Duodenal mucosa (tissue), 2 donors: ENCODE measurements at regions not wholly inside any gene's neighbourhood (a gene's known extent, or its start where the extent isn't known, plus 50 kb on each side); places are given as distances from the start of the nearest gene placed in this dataset.

Source experiments
- H3K27ac ChIP-seq: one replicate; pipeline ENCODE4 v1.7.0; 2013; ENCODE audit warnings: low read depth, low read length
- H3K27me3 ChIP-seq, 2 donors: one replicate each; pipeline ENCODE4 v1.7.0; 2013; ENCODE audit warnings: low read length in 2 of 2, control low read depth in 1 of 2; ENCODE audit not compliant: insufficient read depth in 2 of 2, control insufficient read depth in 1 of 2
- H3K36me3 ChIP-seq, 2 donors: one replicate each; pipeline ENCODE4 v1.7.0; 2013; ENCODE audit warnings: low read length in 2 of 2, control low read depth in 1 of 2; ENCODE audit not compliant: insufficient read depth in 2 of 2, control insufficient read depth in 1 of 2
- H3K4me1 ChIP-seq, 2 donors: one replicate each; pipeline ENCODE4 v1.7.0; 2013; ENCODE audit warnings: low read length in 2 of 2, control low read depth in 1 of 2; ENCODE audit not compliant: insufficient read depth in 2 of 2, control insufficient read depth in 1 of 2
- H3K4me3 ChIP-seq, 2 donors: one replicate each; pipeline ENCODE4 v1.7.0; 2013; ENCODE audit warnings: low read length in 2 of 2, low read depth in 1 of 2
- H3K9ac ChIP-seq, 2 donors: one replicate each; pipeline ENCODE4 v1.7.0; 2013; ENCODE audit warnings: low read length in 2 of 2, low read depth in 1 of 2
- H3K9me3 ChIP-seq, 2 donors: one replicate each; pipeline ENCODE4 v1.7.0; 2013; ENCODE audit warnings: low read length in 2 of 2, control low read depth in 1 of 2; ENCODE audit not compliant: control insufficient read depth in 1 of 2

DNA sequence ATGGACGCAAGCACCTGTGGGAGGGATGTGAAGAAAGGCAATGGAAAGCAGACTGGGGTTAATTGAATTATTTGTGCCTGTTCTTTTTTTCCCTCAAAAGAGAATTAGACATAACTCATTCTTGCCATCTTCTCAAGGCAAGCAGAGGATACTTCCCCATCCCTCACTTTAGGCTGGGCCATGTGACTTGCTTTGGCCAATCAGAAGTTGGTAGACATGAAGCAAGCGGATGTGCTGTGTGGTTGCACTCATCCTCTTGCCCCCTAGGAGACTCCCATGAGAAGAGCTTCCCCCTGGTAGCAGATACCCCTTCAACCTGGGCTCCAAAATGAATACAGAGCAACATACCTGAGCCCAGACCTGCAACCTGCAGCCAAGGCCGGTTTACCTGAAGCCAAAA lies 124.4 kb upstream of the ZC3H12C start:
- Histone ChIP-seq H3K4me1 (peaks cover 5 to 6% of the 10 kb centered on the region in 2 donors), H3K27me3 (no peaks in the 10 kb centered on the region), H3K36me3 (no peaks in the 10 kb centered on the region), H3K4me3 (no peak overlapping the region), H3K27ac (no peak overlapping the region), H3K9ac (no peak overlapping the region), H3K9me3 (no peaks in the 10 kb centered on the region)

GRCh38 chr11:109970516-109971183 lies 122.5 kb upstream of the ZC3H12C start:
- Histone ChIP-seq H3K9ac (no peak overlapping the region), H3K27me3 (no peaks in the 10 kb centered on the region), H3K4me1 (peaks cover 5 to 6% of the 10 kb centered on the region in 2 donors), H3K9me3 (no peaks in the 10 kb centered on the region), H3K27ac (no peak overlapping the region), H3K4me3 (no peak overlapping the region), H3K36me3 (no peaks in the 10 kb centered on the region)

DNA sequence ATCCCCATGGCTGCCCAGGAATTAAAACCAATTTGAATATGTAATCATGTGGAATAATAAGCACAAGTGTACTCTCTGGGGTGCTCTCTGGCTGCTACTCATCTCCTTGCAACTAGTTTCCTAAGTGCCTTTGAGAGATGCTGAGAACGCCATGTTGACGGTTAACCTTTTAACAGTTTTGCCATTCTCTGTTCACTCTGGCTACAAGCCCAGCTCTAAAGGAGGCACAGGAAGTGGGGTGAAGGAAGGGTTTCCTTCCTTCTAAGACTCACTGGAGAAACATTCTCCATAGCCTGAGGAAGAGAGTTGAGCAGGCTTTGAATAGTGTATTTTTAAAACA lies 122.0 kb upstream of the ZC3H12C start:
- no peak overlapping the region for H3K9ac ChIP-seq
- no peaks in the 10 kb centered on the region for H3K36me3 ChIP-seq
- H3K4me1 ChIP-seq = peaks cover 5 to 6% of the 10 kb centered on the region in 2 donors
- H3K9me3 ChIP-seq = no peaks in the 10 kb centered on the region
- no peak overlapping the region for H3K27ac ChIP-seq
- no peaks in the 10 kb centered on the region for H3K27me3 ChIP-seq
- no peak overlapping the region for H3K4me3 ChIP-seq

DNA sequence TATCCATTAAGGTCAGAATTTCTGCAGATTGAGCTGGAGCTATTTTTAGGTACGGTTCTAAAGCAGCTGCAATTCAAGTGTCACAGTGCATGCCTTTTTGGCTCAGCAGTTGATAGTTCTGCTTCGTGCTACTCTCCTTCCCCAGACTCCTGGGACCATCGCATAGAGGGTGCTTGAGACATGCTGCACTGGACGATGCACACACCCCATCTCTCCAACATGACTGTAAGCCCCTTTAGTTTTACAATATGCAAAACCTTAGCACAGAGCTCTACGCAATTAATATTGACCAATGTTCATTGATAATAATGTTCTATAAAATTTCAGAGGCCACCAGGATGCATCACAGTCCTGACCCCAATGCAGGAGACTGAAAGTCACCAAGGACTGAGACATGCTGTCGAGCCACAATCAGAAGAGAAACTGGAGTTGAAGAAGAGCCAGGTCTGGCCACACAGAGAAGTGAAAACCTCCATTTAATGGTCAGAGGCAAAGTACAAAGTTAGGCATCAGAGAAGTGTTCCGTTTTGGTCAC lies 120.9 kb upstream of the ZC3H12C start:
- Histone ChIP-seq H3K9ac (no peak overlapping the region), H3K4me3 (no peak overlapping the region), H3K27ac (no peak overlapping the region)

DNA sequence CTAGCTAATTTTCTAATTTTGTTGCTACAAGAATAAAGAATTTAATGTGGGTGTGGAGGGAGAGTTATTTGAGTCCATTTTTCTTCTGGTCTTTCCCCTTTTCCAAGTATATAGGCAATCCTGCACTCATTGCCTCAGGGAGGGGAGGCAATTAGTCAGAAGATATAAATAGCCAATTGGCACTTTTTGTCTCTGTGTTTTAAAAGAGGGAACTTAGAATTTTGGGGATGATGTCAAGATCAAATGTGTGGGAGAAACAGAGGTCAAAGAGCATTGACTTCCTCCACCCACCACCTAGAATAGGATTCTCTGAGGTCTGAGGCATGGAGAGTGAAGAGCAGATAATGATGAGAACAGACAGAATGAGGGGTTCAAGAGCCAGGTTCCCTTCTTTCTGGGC lies 120.3 kb upstream of the ZC3H12C start:
- H3K27ac ChIP-seq = no peak overlapping the region
- H3K27me3 ChIP-seq = no peaks in the 10 kb centered on the region
- H3K4me3 ChIP-seq = no peak overlapping the region
- H3K9ac ChIP-seq = no peak overlapping the region
- no peaks in the 10 kb centered on the region for H3K9me3 ChIP-seq
- peaks cover 5 to 6% of the 10 kb centered on the region in 2 donors for H3K4me1 ChIP-seq
- H3K36me3 ChIP-seq = no peaks in the 10 kb centered on the region

More for the DNA sequence above, 120.9 kb upstream of the ZC3H12C start:
- Histone ChIP-seq H3K9me3 (no peaks in the 10 kb centered on the region), H3K4me1 (peaks cover 5 to 6% of the 10 kb centered on the region in 2 donors), H3K36me3 (no peaks in the 10 kb centered on the region), H3K27me3 (no peaks in the 10 kb centered on the region)

DNA sequence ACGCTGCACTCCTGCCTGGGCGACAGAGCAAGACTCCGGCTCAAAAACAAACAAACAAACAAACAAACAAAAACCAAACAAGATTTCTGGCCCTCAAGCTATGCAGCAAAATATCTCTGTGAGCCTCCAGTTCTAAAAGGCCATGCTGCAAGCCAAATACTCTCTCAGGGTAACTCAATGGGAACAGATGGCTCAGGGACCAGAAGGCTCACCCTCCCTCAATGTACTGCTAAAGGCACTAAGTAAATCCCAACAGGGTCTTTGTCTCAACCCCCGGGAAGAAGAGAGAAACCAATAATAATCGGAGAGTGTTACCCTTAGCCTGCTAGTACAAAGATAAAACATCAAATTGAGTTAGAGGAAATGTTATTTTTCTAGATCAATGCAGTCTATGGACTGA lies 119.7 kb upstream of the ZC3H12C start:
- no peaks in the 10 kb centered on the region for H3K27me3 ChIP-seq
- peaks cover 5 to 6% of the 10 kb centered on the region in 2 donors for H3K4me1 ChIP-seq
- H3K9me3 ChIP-seq = no peaks in the 10 kb centered on the region
- no peak overlapping the region for H3K27ac ChIP-seq
- no peak overlapping the region for H3K9ac ChIP-seq
- no peaks in the 10 kb centered on the region for H3K36me3 ChIP-seq
- no peak overlapping the region for H3K4me3 ChIP-seq

GRCh38 chr11:109974523-109974922 lies 118.7 kb upstream of the ZC3H12C start:
- Histone ChIP-seq H3K4me3 (no peak overlapping the region), H3K4me1 (peaks cover 5 to 6% of the 10 kb centered on the region in 2 donors), H3K27me3 (no peaks in the 10 kb centered on the region), H3K36me3 (no peaks in the 10 kb centered on the region), H3K9me3 (no peaks in the 10 kb centered on the region), H3K9ac (no peak overlapping the region), H3K27ac (no peak overlapping the region)

GRCh38 chr11:109978895-109979294 lies 114.3 kb upstream of the ZC3H12C start:
- Histone ChIP-seq H3K9ac (no peak overlapping the region), H3K27ac (no peak overlapping the region), H3K9me3 (no peaks in the 10 kb centered on the region), H3K27me3 (no peaks in the 10 kb centered on the region), H3K4me1 (no peaks in the 10 kb centered on the region), H3K4me3 (no peak overlapping the region), H3K36me3 (no peaks in the 10 kb centered on the region)

- Histone ChIP-seq H3K36me3 (no peaks in the 10 kb centered on the region), H3K4me1 (no peaks in the 10 kb centered on the region), H3K9ac (no peak overlapping the region), H3K27me3 (no peaks in the 10 kb centered on the region), H3K9me3 (no peaks in the 10 kb centered on the region), H3K27ac (no peak overlapping the region), H3K4me3 (no peak overlapping the region)
Observed at GRCh38 chr11:109981031-109981636, 112.1 kb upstream of the ZC3H12C start.

GRCh38 chr11:109983358-109983757 lies 109.8 kb upstream of the ZC3H12C start:
- Histone ChIP-seq H3K27ac (no peak overlapping the region), H3K36me3 (no peaks in the 10 kb centered on the region), H3K4me1 (no peaks in the 10 kb centered on the region), H3K9ac (no peak overlapping the region), H3K27me3 (no peaks in the 10 kb centered on the region), H3K9me3 (no peaks in the 10 kb centered on the region), H3K4me3 (no peak overlapping the region)
